ENCODE measurements at regions not wholly inside any gene's neighbourhood (a gene's known extent, or its start where the extent isn't known, plus 50 kb on each side); places are given as distances from the start of the nearest gene placed in this dataset.
A peak's percentile ranks its signal among the peaks of the same experiment; 100 is the strongest.

DNA sequence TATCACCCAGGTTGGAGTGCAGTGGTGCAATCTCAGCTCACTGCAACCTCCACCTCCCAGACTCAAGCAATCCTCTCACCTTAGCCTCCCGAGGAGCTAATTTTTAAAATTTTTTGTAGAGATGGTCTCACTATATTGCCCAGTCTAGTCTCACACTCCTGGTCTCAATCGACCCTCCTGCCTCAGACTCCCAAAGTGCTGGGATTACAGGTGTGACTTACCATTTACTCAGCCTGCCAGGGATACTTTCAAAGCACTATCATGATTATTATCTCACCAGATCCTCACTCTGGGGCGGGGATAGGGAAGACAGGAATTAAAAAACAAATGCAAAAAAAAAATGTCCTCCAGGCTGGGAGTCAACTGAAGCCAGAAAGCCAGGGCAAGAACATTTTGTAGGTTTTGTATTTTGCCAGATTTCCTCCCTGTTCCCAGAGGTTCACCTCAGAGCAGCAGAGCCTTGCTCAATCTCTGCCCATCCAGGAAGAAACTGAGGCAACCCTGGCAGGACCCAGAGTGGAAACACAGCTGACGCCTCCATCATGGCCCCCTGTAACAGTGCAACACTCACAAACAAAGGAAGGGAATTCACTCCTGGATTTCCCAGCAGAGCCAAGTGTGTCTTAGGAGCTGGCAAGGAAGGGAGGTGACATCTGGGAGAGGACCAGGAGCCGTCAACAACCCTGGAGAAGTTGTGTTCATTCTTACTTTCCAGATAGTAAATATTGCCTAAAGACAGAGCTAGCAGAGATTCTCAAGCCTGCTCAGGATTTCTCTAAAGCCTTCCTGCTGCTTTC is 73.9 kb downstream of the IRF2BPL start:
- TF ChIP-seq GATA2 (IDR thresholded peaks at IDR 0.05; ENCODE audit: low read depth, low read length) (peak; percentile 20; the same call in 1 of the 2 replicates), GATA3 (IDR thresholded peaks at IDR 0.05; ENCODE audit: low read depth, low read length) (no peak)
